ENCODE measurements at regions not wholly inside any gene's neighbourhood (a gene's known extent, or its start where the extent isn't known, plus 50 kb on each side); places are given as distances from the start of the nearest gene placed in this dataset.

DNA sequence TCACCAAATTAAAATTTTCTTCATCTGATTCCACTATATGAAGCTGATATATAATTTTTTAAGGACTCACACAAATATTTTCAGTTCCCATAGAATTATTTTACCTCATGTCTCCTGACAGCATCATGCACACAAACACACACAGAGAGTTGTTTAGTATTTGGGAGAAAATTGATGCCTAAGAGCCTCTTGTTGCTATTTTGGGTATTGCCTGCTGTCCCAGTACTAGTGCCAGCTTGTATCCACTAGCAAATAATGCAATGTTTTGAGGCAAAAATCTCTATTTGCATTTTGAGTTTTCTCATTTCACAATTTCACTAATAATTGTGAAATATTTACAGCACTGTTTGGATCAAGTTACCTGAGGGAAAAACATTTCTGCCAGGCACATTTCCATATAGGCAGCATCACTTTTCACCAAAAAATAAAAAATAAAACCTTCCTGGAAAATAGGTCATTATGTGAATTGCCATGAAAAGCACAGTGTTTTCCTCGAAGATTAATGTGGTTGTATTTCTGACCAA, 328.2 kb downstream of the KCNJ3 start:
- Histone ChIP-seq H3K4me1 (ENCODE audit: insufficient read depth, low read length, poor library complexity, severe bottlenecking) (no peaks in the 10 kb centered on the region), H3K4me2 (ENCODE audit: low read depth, low read length, poor library complexity, severe bottlenecking) (no peak overlapping the region), H3K9me2 (replicated peaks; ENCODE audit: low read depth, low read length) (no peaks in the 10 kb centered on the region), H4K20me1 (ENCODE audit: insufficient read depth, low read length, poor library complexity, severe bottlenecking) (no peaks in the 10 kb centered on the region), H3F3A (ENCODE audit: low read depth) (no peaks in the 10 kb centered on the region), H2AFZ (ENCODE audit: low read length) (no peak overlapping the region), H3K9me3 (ENCODE audit: insufficient read depth, low read depth, low read length) (no peaks in the 10 kb centered on the region), H3K27me3 (ENCODE audit: insufficient read depth, low read length, poor library complexity, severe bottlenecking) (no peaks in the 10 kb centered on the region), H3K4me3 (ENCODE audit: low read length, poor library complexity, severe bottlenecking) (no peak overlapping the region), H3K9ac (ENCODE audit: low read depth, low read length, poor library complexity, severe bottlenecking) (no peak overlapping the region), H3K79me2 (ENCODE audit: insufficient read depth, low read length) (no peaks in the 10 kb centered on the region), H3K36me3 (ENCODE audit: insufficient read depth, low read length) (no peaks in the 10 kb centered on the region)
- TF ChIP-seq, protein P1, sequence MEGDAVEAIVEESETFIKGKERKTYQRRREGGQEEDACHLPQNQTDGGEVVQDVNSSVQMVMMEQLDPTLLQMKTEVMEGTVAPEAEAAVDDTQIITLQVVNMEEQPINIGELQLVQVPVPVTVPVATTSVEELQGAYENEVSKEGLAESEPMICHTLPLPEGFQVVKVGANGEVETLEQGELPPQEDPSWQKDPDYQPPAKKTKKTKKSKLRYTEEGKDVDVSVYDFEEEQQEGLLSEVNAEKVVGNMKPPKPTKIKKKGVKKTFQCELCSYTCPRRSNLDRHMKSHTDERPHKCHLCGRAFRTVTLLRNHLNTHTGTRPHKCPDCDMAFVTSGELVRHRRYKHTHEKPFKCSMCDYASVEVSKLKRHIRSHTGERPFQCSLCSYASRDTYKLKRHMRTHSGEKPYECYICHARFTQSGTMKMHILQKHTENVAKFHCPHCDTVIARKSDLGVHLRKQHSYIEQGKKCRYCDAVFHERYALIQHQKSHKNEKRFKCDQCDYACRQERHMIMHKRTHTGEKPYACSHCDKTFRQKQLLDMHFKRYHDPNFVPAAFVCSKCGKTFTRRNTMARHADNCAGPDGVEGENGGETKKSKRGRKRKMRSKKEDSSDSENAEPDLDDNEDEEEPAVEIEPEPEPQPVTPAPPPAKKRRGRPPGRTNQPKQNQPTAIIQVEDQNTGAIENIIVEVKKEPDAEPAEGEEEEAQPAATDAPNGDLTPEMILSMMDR (conservative IDR thresholded peaks at IDR 0.05; ENCODE audit: low read length), result no peak
- no peak for TF ChIP-seq EZH2phosphoT487 (IDR thresholded peaks at IDR 0.05; ENCODE audit: borderline replicate concordance)

DNA sequence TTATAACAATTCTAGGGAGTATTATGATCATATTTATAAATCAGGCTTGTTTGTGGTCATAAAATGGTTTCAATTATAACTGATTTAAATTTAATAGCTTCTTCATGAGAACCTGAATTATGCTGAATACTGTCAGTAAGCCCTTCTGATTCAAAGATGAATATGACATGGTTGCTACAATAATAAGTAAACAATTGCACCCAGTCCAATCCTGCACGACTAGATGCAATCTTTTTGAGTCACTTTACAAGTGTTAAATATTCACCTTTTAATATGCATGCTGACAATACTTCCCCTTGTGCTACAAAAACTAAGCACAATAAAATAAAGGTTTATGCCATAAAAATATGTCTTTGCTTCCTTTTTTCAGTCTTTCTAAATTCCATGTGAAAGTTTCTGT, 325.2 kb downstream of the KCNJ3 start:
- H3K9me3 ChIP-seq (ENCODE audit: insufficient read depth, low read depth, low read length), result no peaks in the 10 kb centered on the region
- H3K4me3 ChIP-seq (ENCODE audit: low read length, poor library complexity, severe bottlenecking), result no peak overlapping the region
- no peaks in the 10 kb centered on the region for H3K36me3 ChIP-seq (ENCODE audit: insufficient read depth, low read length)
- no peaks in the 10 kb centered on the region for H3K4me1 ChIP-seq (ENCODE audit: insufficient read depth, low read length, poor library complexity, severe bottlenecking)
- no peak overlapping the region for H2AFZ ChIP-seq (ENCODE audit: low read length)
- H3K27me3 ChIP-seq (ENCODE audit: insufficient read depth, low read length, poor library complexity, severe bottlenecking), result no peaks in the 10 kb centered on the region
- TF ChIP-seq, protein P1 (conservative IDR thresholded peaks at IDR 0.05; ENCODE audit: low read length), result no peak
- no peak for TF ChIP-seq EZH2phosphoT487 (IDR thresholded peaks at IDR 0.05; ENCODE audit: borderline replicate concordance)
- H3K79me2 ChIP-seq (ENCODE audit: insufficient read depth, low read length), result no peaks in the 10 kb centered on the region
- H3F3A ChIP-seq (ENCODE audit: low read depth), result no peaks in the 10 kb centered on the region
- no peaks in the 10 kb centered on the region for H4K20me1 ChIP-seq (ENCODE audit: insufficient read depth, low read length, poor library complexity, severe bottlenecking)
- no peak overlapping the region for H3K4me2 ChIP-seq (ENCODE audit: low read depth, low read length, poor library complexity, severe bottlenecking)
- H3K9ac ChIP-seq (ENCODE audit: low read depth, low read length, poor library complexity, severe bottlenecking), result no peak overlapping the region
- no peaks in the 10 kb centered on the region for H3K9me2 ChIP-seq (replicated peaks; ENCODE audit: low read depth, low read length)

DNA sequence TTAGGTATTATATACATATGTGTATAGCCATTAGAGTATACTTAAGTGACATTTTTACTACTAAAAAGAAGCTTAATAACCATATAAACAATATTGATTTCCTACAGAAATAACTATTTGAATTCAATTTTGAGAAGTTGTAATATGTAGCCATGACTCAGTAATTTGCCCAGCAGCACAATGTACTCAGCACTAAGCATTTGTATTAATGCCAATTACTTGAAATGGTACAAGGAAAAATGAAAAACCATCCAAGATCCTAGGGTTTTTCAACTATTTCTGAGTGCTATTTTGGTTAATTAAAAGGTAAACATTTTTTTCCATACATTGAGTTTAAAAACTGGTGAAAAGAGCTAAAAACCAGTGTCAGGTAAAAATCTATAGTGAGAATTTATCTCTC, 324.0 kb downstream of the KCNJ3 start:
- H3K4me1 ChIP-seq (ENCODE audit: insufficient read depth, low read length, poor library complexity, severe bottlenecking), result no peaks in the 10 kb centered on the region
- no peaks in the 10 kb centered on the region for H3K27me3 ChIP-seq (ENCODE audit: insufficient read depth, low read length, poor library complexity, severe bottlenecking)
- no peaks in the 10 kb centered on the region for H3K9me2 ChIP-seq (replicated peaks; ENCODE audit: low read depth, low read length)
- no peaks in the 10 kb centered on the region for H3K36me3 ChIP-seq (ENCODE audit: insufficient read depth, low read length)
- no peaks in the 10 kb centered on the region for H3K79me2 ChIP-seq (ENCODE audit: insufficient read depth, low read length)
- no peak overlapping the region for H3K4me2 ChIP-seq (ENCODE audit: low read depth, low read length, poor library complexity, severe bottlenecking)
- no peak overlapping the region for H2AFZ ChIP-seq (ENCODE audit: low read length)
- H3K9me3 ChIP-seq (ENCODE audit: insufficient read depth, low read depth, low read length), result no peaks in the 10 kb centered on the region
- no peaks in the 10 kb centered on the region for H4K20me1 ChIP-seq (ENCODE audit: insufficient read depth, low read length, poor library complexity, severe bottlenecking)
- H3K9ac ChIP-seq (ENCODE audit: low read depth, low read length, poor library complexity, severe bottlenecking), result no peak overlapping the region
- H3K4me3 ChIP-seq (ENCODE audit: low read length, poor library complexity, severe bottlenecking), result no peak overlapping the region
- TF ChIP-seq, protein P1 (conservative IDR thresholded peaks at IDR 0.05; ENCODE audit: low read length), result no peak
- TF ChIP-seq EZH2phosphoT487 (IDR thresholded peaks at IDR 0.05; ENCODE audit: borderline replicate concordance), result no peak
- H3F3A ChIP-seq (ENCODE audit: low read depth), result no peaks in the 10 kb centered on the region
